ENCODE measurements at regions not wholly inside any gene's neighbourhood (a gene's known extent, or its start where the extent isn't known, plus 50 kb on each side); places are given as distances from the start of the nearest gene placed in this dataset.

GRCh38 chr13:68473834-68474326, 1243.7 kb upstream of the PCDH9 start:
- TF ChIP-seq, protein P1, sequence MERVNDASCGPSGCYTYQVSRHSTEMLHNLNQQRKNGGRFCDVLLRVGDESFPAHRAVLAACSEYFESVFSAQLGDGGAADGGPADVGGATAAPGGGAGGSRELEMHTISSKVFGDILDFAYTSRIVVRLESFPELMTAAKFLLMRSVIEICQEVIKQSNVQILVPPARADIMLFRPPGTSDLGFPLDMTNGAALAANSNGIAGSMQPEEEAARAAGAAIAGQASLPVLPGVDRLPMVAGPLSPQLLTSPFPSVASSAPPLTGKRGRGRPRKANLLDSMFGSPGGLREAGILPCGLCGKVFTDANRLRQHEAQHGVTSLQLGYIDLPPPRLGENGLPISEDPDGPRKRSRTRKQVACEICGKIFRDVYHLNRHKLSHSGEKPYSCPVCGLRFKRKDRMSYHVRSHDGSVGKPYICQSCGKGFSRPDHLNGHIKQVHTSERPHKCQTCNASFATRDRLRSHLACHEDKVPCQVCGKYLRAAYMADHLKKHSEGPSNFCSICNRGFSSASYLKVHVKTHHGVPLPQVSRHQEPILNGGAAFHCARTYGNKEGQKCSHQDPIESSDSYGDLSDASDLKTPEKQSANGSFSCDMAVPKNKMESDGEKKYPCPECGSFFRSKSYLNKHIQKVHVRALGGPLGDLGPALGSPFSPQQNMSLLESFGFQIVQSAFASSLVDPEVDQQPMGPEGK (CRISPR knock-in tag; IDR thresholded peaks at IDR 0.05; ENCODE audit: borderline replicate concordance) = no peak
- no peak for TF ChIP-seq ZFP30 (CRISPR knock-in tag; IDR thresholded peaks at IDR 0.05)
- TF ChIP-seq OSR1 (CRISPR knock-in tag; IDR thresholded peaks at IDR 0.05) = no peak
- TF ChIP-seq ESRRG (CRISPR knock-in tag; IDR thresholded peaks at IDR 0.05) = no peak
- TF ChIP-seq, protein P2, sequence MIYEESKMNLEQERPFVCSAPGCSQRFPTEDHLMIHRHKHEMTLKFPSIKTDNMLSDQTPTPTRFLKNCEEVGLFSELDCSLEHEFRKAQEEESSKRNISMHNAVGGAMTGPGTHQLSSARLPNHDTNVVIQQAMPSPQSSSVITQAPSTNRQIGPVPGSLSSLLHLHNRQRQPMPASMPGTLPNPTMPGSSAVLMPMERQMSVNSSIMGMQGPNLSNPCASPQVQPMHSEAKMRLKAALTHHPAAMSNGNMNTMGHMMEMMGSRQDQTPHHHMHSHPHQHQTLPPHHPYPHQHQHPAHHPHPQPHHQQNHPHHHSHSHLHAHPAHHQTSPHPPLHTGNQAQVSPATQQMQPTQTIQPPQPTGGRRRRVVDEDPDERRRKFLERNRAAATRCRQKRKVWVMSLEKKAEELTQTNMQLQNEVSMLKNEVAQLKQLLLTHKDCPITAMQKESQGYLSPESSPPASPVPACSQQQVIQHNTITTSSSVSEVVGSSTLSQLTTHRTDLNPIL (CRISPR knock-in tag; IDR thresholded peaks at IDR 0.05; ENCODE audit: low read depth) = no peak
- no peak for TF ChIP-seq ARNTL (CRISPR knock-in tag; IDR thresholded peaks at IDR 0.05; ENCODE audit: borderline replicate concordance, low read depth)
- no peak for TF ChIP-seq BACH2 (CRISPR knock-in tag; IDR thresholded peaks at IDR 0.05; ENCODE audit: borderline replicate concordance)
- TF ChIP-seq ZNF70 (CRISPR knock-in tag; IDR thresholded peaks at IDR 0.05) = no peak
